GM19438 (cell line): ENCODE measurements at regions not wholly inside any gene's neighbourhood (a gene's known extent, or its start where the extent isn't known, plus 50 kb on each side); places are given as distances from the start of the nearest gene placed in this dataset.

Source experiments
- ATAC-seq: cut with Tn5 transposase; IDR thresholded peaks from one replicate; pipeline ENCODE4 v1.9.1; 2021; ENCODE audit warnings: low read depth; ENCODE audit not compliant: unreplicated experiment

GRCh38 chr5:92390657-92391056 lies 1007.5 kb upstream of the ARRDC3 start:
- ATAC-seq = no peak

DNA sequence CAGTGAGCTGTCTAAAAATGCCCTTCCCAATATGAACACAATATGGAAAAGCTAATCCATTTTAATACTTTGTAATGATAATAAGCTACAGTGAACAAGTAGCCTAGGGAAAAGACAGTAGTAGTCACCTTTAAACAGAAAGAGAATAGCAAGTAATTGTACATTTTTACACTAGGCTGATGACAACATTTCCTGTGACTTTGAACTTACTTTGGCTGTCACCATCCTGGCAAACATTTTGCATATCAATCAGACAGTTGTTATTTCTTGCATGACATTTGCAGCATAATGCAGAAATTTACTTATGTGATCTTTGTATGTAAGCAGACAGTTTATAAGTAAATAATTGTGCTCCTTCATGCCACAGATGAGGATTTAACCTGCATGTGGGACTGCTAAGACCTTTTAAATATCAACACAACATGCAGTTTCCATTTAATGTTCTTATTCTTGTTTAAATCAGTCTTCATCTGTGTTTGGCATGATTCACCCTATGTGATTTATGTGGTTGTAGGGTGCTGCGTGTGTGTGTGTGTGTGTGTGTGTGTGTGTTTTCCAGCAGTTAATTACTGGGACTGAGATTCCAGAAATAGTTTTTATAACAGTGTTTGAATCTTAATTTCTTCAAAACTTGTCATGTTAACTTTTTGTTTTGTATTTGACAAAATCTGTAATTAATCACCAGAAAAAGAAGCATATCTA lies 997.1 kb upstream of the ARRDC3 start:
- ATAC-seq = no peak

DNA sequence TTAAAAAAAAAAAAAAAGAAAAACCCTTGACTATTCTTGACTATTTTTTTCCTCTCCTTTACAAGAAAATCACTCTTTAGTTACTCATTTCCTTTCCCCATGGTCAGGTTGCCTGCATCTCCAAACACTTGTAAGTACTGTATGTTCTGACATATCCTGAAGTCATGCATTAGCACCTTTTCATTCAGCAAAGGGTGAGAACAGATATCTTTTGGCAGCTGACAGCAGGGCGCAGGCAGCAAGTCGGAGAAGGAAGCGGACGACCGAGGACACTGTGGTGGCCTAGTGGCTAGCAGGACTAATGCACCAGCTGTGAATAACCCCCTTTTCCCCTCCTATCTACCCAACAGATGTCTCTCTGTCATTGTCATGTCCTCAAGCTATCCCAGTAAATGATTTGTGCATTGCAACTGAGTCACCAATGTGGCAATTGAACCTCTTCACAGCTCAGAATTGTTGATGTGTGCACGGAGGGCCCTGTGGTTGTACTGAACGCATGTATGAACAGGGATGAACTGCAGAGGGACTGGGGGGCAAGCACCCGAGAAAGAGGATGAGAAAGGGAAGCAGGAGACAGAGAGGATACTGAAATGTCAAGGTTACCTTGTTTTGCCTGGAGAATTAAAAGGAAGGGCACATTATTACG lies 996.0 kb upstream of the ARRDC3 start:
- ATAC-seq = no peak

DNA sequence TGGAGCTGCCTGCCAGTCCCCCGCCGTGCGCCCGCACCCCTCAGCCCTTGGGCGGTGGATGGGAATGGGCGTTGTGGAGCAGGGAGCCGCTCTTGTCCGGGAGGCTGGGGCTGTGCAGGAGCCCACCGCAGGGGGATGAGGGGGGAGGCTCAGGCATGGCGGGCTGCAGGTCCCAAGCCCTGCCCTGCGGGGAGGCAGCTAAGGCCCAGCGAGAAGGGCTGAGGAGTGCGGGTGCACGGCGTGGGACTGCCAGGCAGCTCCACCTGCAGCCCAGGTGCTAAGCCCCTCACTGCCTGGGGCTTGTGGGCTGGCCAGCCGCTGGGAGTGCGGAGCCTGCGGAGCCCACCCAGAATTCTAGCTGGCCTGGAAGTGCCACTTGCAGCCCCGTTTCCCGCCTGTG lies 991.7 kb upstream of the ARRDC3 start:
- no peak for ATAC-seq

DNA sequence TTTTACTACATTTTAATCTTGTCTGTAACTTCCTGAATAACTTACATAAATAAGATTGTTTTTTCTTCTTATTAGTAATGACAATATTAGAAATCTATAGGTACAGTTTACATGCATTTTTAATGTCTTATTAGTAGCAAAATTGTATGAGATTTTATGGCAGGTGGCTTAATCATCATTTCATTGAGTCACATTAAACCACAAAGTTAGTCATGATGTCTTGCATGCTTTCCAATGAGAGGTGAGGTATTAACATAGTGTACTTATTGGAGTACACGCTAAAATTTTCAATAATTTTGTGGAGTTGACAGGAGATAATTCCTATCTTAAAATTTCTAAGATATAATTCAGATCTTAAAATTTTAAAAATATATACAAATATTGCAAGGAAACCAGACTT lies 989.6 kb upstream of the ARRDC3 start:
- no peak for ATAC-seq

DNA sequence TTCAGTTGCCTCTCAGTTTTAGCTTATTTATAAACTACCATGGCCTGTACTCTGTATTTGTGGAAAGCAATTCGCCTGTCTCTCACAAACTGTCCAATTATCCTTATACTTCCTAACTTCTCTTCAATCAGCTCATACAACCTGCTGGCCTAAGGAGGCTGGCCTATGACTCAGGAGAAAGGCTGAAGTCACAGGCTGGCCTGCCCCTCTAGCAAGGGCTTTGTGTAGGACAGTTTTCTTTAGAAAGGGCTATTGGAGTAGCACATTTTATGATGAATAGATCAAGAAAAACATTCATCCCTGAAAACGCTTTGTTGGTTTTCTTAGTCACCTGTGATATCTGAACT lies 988.7 kb upstream of the ARRDC3 start:
- ATAC-seq = no peak

GRCh38 chr5:92371171-92371888 lies 988.2 kb upstream of the ARRDC3 start:
- no peak for ATAC-seq

DNA sequence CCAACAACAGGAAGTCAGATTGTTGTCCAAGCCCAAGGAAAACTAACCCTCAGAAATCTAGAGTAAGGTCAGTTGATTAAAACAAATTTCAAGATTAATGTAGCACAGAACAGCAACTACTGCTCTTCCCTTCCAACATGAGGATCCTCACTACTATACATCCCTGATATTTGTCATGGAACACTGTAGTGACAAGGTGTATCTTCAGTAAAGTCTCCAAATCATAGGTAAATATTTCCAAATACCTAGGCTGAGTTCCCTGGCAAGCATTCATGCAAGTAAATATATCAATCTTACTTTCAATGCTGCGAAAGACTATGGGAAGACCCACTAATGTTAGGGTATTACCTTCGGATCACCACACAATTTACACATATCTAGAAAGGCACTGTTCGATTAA lies 986.9 kb upstream of the ARRDC3 start:
- ATAC-seq = no peak

DNA sequence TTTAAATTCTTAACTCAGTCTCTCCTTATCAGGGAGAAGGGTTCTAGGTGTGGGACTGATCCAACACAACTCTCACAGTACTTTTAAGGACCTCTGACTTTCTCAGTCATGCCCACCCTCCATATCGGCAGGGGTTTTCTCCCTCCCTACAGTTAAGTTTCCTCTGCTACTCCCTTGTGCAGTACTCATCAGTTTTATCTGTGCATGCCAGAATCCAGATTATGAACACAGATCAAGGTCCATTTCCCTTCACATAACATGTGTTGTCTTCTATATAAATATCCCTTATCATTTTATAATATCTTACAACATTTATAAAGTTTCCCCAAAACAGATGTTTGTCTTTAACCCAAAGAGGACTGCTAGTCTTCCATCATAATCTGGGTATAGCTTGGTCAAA lies 986.5 kb upstream of the ARRDC3 start:
- no peak for ATAC-seq

DNA sequence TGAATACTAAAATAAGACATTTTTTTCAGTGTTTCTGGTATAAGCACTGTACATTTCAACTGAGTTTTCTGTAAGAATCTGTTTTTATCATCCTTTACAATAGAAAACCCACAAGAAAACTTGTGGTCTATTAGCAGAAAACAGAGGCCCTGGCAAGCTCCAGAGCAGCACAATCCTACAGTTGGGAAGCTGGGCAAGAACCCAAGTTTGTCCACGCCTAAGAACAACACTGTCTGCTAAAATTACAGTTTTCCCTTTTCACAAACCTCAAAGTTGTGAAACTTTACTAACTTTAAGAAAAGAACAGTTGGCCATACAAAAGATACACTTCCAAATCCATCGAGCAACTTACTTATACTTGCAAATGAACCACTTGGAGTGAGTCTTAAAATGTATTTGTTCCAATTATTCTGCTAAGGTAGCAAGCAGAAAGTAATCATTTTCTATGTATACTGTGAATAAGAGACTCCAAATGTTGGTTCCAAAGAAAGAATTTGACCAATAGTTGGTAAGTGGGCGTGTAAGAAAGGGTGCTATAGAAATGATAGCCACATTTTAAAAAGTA lies 982.0 kb upstream of the ARRDC3 start:
- no peak for ATAC-seq

DNA sequence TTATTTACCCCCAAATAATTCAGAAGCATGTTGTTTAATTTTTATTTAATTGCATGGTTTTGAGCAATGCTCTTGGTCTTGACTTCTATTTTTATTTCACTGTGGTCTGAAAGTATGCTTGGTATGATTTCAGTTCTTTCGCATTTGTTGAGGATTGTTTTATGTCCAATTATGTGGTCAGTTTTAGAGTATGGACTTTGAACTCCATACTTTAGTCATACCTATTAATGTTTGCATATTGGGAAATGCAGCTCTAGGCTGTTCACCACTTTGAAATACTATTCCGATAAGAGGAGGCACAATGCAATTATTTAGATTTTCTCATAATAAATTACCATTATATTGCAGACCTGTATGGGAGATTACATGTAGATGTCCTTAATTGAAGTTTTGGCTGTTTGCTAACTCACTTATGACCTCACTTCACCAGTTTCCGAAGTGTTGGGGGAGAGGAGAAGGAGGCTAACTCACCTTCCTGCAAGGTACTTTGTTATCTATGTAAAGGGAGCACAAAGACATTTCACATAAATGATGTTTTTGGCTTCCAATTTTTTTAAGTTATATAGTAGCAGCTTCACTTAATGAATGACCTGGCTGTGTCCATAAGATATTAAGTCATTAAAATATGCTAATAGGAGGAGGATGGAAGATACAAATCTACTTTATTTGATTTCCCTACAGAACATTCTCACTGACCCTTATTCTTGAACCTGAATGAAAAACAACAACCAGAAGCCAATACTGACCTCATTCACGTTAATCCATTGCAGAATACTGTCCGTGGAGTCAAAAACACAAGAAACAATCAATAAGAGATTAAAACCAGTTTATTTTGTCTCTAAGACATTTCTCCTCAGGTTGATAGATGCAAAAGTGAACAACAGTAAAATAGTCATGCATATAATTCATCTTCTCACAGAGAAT lies 970.3 kb upstream of the ARRDC3 start:
- ATAC-seq = no peak

GRCh38 chr5:92337772-92338234 lies 954.7 kb upstream of the ARRDC3 start:
- ATAC-seq = no peak

DNA sequence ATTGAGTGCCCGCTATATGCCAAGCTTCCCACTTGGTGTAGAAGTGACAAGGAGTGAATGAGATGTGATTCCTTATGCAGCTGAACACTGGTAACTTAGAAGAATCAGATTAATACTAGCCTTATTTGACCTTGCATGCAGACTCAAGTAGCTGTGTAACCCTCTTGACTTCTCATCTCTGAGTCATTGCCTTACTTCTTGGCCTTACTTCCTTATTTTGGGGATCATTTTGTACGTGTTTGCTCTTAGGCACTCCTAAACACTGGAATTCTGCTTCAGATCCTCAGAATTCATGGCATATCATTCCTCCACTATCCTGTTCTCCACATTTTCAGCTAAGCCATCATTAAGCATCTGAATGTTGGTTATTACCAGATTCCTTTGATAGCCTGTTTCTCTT lies 948.9 kb upstream of the ARRDC3 start:
- ATAC-seq = no peak

- no peak for ATAC-seq
These were observed 947.2 kb upstream of the ARRDC3 start for GRCh38 chr5:92330365-92330764.

- ATAC-seq = no peak
These were observed 946.6 kb upstream of the ARRDC3 start for GRCh38 chr5:92329759-92330158.

DNA sequence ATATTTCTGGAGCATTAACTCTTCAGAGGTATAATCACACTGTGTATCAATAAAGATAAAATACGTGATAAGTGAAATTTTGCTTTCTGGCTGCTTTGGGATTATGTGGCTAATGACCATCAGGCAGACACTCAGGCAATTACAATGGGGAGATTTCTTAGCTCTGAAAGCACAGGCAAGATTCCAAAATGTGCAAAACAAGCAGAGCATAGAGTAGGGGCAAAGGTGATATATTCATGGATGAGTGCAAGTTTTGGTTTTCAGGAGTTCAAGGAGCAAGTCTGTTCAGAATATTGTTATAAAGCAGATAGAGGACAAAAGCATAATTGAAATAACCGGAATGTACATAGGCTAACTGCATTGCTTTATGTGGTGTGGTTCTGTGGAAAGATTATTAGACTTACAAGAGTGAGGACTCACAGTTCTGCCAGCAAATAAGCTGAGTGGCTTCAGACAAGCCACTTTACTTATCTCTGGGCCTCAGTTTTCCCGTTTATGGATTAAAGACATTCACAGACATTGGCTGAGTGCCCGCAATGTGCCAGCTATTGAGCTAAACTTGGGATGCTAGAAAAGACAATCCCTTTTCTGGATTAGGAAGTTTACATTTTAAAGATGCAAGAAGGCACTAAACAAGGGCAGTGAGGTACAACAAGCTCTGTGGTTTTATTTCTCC lies 945.6 kb upstream of the ARRDC3 start:
- ATAC-seq = no peak

DNA sequence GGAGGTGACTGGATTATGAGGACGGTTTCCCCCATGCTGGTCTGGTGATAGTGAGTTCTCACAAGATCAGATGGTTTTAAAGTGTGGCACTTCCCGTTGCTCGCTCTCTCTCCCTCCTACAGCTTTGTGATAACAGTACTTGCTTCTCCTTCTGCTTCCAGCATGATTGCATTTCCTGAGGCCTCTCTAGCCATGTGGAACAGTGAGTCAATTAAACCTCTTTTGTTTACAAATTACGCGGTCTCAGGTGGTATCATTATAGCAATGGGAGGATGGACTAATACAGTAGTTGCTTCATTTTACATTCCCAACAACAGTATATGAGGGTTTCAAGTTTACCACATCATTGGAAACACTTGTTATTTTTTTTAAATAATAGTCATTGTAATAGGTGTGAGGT lies 937.3 kb upstream of the ARRDC3 start:
- no peak for ATAC-seq

DNA sequence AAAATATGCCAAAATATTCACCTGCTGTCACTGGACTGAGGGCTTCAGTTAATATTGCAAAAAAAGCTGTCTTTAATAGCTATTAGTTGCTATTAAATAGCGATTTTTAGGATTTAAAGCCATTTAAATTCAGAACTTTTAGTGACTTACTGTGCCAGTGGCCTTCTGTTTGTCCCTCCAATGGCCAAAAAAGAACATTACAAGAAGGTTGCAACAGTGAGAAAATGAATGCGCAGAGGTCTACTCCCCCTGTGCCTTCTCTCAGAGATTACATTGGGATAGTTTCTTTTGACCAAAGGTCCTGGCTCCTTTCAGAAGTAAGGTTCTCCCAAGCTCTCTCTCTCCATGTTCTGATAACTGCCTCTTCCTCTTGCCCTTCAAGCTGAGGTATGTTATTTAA lies 930.3 kb upstream of the ARRDC3 start:
- no peak for ATAC-seq

DNA sequence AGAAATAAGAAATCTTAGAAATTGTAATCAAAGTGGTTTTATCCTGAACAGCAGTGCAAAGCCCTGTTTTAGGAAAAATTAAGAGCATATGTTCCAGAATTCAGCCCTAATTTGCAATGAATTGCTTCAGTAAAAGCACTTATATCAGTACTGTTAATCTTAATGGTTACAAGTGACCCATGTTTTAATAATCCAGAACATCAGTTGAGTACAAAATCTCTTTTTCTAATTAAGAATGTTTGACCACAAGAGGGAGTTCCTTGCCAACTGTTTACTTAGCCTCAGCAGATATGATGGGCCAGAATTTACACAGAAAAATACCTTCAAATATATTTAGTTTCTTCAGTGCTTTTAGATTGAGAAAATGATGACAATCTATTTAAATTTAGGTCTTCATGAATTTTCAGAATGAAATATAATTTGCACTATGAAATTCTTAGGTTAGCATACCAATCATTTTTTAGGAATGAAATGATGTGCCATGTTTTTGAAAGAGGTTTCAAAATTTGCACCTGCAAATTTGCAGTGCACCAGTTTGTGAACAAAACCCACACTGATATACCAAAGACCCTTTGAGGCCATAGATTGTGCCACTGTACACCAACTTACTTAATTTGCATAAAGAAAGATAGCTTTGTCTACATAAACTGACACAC lies 926.3 kb upstream of the ARRDC3 start:
- ATAC-seq = no peak
